Body of pancreas (tissue), 4 donors: ENCODE measurements at regions not wholly inside any gene's neighbourhood (a gene's known extent, or its start where the extent isn't known, plus 50 kb on each side); places are given as distances from the start of the nearest gene placed in this dataset.

Experiments used
- ATAC-seq: fragments of 150-250 bp; one replicate; pipeline ENCODE4 v1.9.1; 2016
- DNase-seq, 4 donors: peaks; one replicate each; pipeline ENCODE4 v3.0.0-alpha.2; 2019
- H3K27ac ChIP-seq, 4 donors: fragments of 200-600 bp; sonication (generic); 1 replicate in 3 of 4; 2 replicates in 1 of 4; pipeline versions ENCODE4 v1.5.1 to v1.6.1; 2016 to 2019; ENCODE audit warnings: mild to moderate bottlenecking in 1 of 4, mixed read lengths in 1 of 4, moderate library complexity in 1 of 4
- H3K27me3 ChIP-seq, 2 donors: fragments of 200-600 bp; sonication (generic); one replicate each; pipeline ENCODE4 v1.6.0; 2016; ENCODE audit warnings: mild to moderate bottlenecking in 1 of 2
- H3K36me3 ChIP-seq, 2 donors: fragments of 200-600 bp; sonication (generic); replicated peaks in 1 of 2; 2 replicates each; pipeline ENCODE4 v1.5.1; 2016; ENCODE audit warnings: low read depth in 2 of 2; ENCODE audit not compliant: insufficient read depth in 1 of 2
- H3K4me1 ChIP-seq: fragments of 200-600 bp; sonication (generic); one replicate; pipeline ENCODE4 v1.6.0; 2016
- H3K4me3 ChIP-seq, 2 donors: fragments of 200-600 bp; sonication (generic); 1 replicate in 1 of 2; 2 replicates in 1 of 2; pipeline ENCODE4 v1.5.1; 2016 to 2019
- H3K9me3 ChIP-seq, 3 donors: fragments of 200-600 bp; sonication (generic); 1 replicate in 2 of 3; 2 replicates in 1 of 3; pipeline ENCODE4 v1.5.1; 2016
- CTCF ChIP-seq, 7 experiments: fragments of 450-650 bp in 4 of 7; fragments of 200-600 bp in 3 of 7; sonication (generic) in 3 of 7; IDR thresholded peaks; one replicate each; pipeline ENCODE4 v1.5.1; 2016 to 2019; ENCODE audit warnings: antibody characterized with exemption in 7 of 7
- POLR2A ChIP-seq, 3 donors: fragments of 450-650 bp; IDR thresholded peaks; one replicate each; pipeline ENCODE4 v1.6.1; 2016; ENCODE audit warnings: antibody characterized with exemption in 3 of 3, mild to moderate bottlenecking in 2 of 3
- whole genome bisulfite sequencing, 2 donors: methylation state at CpG; one replicate each; pipeline ENCODE4 v1.1.5; 2017; 5-methylcytosine and 5-hydroxymethylcytosine counted together
- intact Hi-C: fragments of 100-400 bp; cut with DNase I; formaldehyde crosslinking; loops from one replicate; pipeline ENCODE4 v1.15.1; 2023

- 38 to 48% methylated on average over 3 of the region's 3 CpGs for WGBS, 2 donors
- H3K9me3 ChIP-seq: no peaks in the 10 kb centered on the region
- intact Hi-C loops: no loop called here
- H3K36me3 ChIP-seq: no peaks in the 10 kb centered on the region
- DNase-seq (no peak), ATAC-seq (no peak)
- H3K4me1 ChIP-seq: no peaks in the 10 kb centered on the region
- no peaks in the 10 kb centered on the region for H3K27me3 ChIP-seq
- no peak for TF ChIP-seq POLR2A (IDR thresholded peaks at IDR 0.05)
- TF ChIP-seq CTCF (IDR thresholded peaks at IDR 0.05): no peak
- H3K27ac ChIP-seq: no peak overlapping the region
- H3K4me3 ChIP-seq: no peak overlapping the region
Observed at GRCh38 chr6:166027761-166028160, 139.9 kb downstream of the TBXT start.

GRCh38 chr6:166026586-166027126 lies 141.0 kb downstream of the TBXT start:
- ATAC-seq: peak; percentile 35
- intact Hi-C loops: no loop called here
- Histone ChIP-seq H3K4me3 (no peak overlapping the region), H3K27ac (no peak overlapping the region), H3K27me3 (no peaks in the 10 kb centered on the region), H3K4me1 (no peaks in the 10 kb centered on the region), H3K36me3 (no peaks in the 10 kb centered on the region), H3K9me3 (no peaks in the 10 kb centered on the region)
- WGBS, 2 donors: 49 to 60% methylated on average over 6 to 8 of the region's 8 CpGs
- no peak for DNase-seq
- no peak for TF ChIP-seq POLR2A (IDR thresholded peaks at IDR 0.05)

- TF ChIP-seq POLR2A (IDR thresholded peaks at IDR 0.05): no peak
- TF ChIP-seq CTCF (IDR thresholded peaks at IDR 0.05): no peak
- Histone ChIP-seq H3K9me3 (no peaks in the 10 kb centered on the region), H3K27ac (no peak overlapping the region), H3K36me3 (no peaks in the 10 kb centered on the region), H3K27me3 (no peaks in the 10 kb centered on the region), H3K4me1 (no peaks in the 10 kb centered on the region), H3K4me3 (no peak overlapping the region)
- ATAC-seq (no peak), DNase-seq (peak in 1 of 4 donors; percentile 35)
- 54 to 66% methylated on average over 8 of the region's 8 CpGs for WGBS, 2 donors
- intact Hi-C loops: no loop called here
Observed at GRCh38 chr6:166025149-166025898, 142.3 kb downstream of the TBXT start.

- no peak overlapping the region for H3K27ac ChIP-seq
- no peaks in the 10 kb centered on the region for H3K4me1 ChIP-seq
- ATAC-seq (no peak), DNase-seq (no peak)
- H3K36me3 ChIP-seq: no peaks in the 10 kb centered on the region
- intact Hi-C loops: no loop called here
- TF ChIP-seq CTCF (IDR thresholded peaks at IDR 0.05) (no peak), POLR2A (IDR thresholded peaks at IDR 0.05) (no peak)
- H3K27me3 ChIP-seq: no peaks in the 10 kb centered on the region
- no peaks in the 10 kb centered on the region for H3K9me3 ChIP-seq
- WGBS, 2 donors: 78 to 79% methylated on average over 7 to 8 of the region's 8 CpGs
- H3K4me3 ChIP-seq: no peak overlapping the region
Observed at GRCh38 chr6:166024252-166024651, 143.4 kb downstream of the TBXT start.

- no peak for ATAC-seq
- WGBS, 2 donors: 87 to 89% methylated on average over 5 of the region's 5 CpGs
- intact Hi-C loops: no loop called here
- TF ChIP-seq POLR2A (IDR thresholded peaks at IDR 0.05) (no peak), CTCF (IDR thresholded peaks at IDR 0.05) (no peak)
- Histone ChIP-seq H3K36me3 (no peaks in the 10 kb centered on the region), H3K27me3 (no peaks in the 10 kb centered on the region), H3K9me3 (no peaks in the 10 kb centered on the region), H3K4me1 (no peaks in the 10 kb centered on the region), H3K4me3 (no peak overlapping the region), H3K27ac (no peak overlapping the region)
- DNase-seq: no peak
Observed at GRCh38 chr6:166023273-166023989, 144.2 kb downstream of the TBXT start.
